Neural cell (in vitro differentiated cells): ENCODE measurements at regions not wholly inside any gene's neighbourhood (a gene's known extent, or its start where the extent isn't known, plus 50 kb on each side); places are given as distances from the start of the nearest gene placed in this dataset.
A peak's percentile ranks its signal among the peaks of the same experiment; 100 is the strongest.

Experiments used
- H2AFZ ChIP-seq: fragments of 200-600, 300-800 bp; sonication (generic), shearing (Covaris generic); 2 replicates; pipeline ENCODE4 v1.6.0; 2014; ENCODE audit warnings: low read depth, mild to moderate bottlenecking, antibody characterized with exemption, low read length, moderate library complexity
- H3F3A ChIP-seq: fragments of 200-600 bp; shearing (Covaris generic); 2 replicates; pipeline ENCODE4 v1.6.1; 2016; ENCODE audit warnings: mild to moderate bottlenecking, moderate library complexity, mixed read lengths, antibody characterized with exemption, low read length; ENCODE audit not compliant: insufficient read depth, poor library complexity, severe bottlenecking
- H3K27ac ChIP-seq: fragments of 200-600, 300-800 bp; sonication (generic), shearing (Covaris generic); 2 replicates; pipeline ENCODE4 v1.5.1; 2014; ENCODE audit warnings: mild to moderate bottlenecking, low read length, moderate library complexity
- H3K27me3 ChIP-seq: fragments of 300-800, 200-600 bp; sonication (generic), shearing (Covaris generic); 2 replicates; pipeline ENCODE4 v1.6.0; 2014; ENCODE audit warnings: mild to moderate bottlenecking, low read depth, low read length, moderate library complexity; ENCODE audit not compliant: insufficient read depth
- H3K36me3 ChIP-seq: fragments of 300-800, 200-600 bp; sonication (generic), shearing (Covaris generic); 2 replicates; pipeline ENCODE4 v1.5.1; 2014; ENCODE audit warnings: mild to moderate bottlenecking, antibody characterized with exemption, low read length, moderate library complexity; ENCODE audit not compliant: insufficient read depth
- H3K4me2 ChIP-seq: fragments of 300-800, 200-600 bp; sonication (generic), shearing (Covaris generic); 2 replicates; pipeline ENCODE4 v1.6.0; 2014; ENCODE audit warnings: mild to moderate bottlenecking, low read length
- H3K4me3 ChIP-seq: fragments of 300-800, 200-600 bp; sonication (generic), shearing (Covaris generic); 2 replicates; pipeline ENCODE4 v1.5.1; 2014; ENCODE audit warnings: mild to moderate bottlenecking, low read length, moderate library complexity
- H3K79me2 ChIP-seq: fragments of 200-600 bp; shearing (Covaris generic); replicated peaks from 2 replicates; pipeline ENCODE4 v1.6.0; 2014; ENCODE audit warnings: mild to moderate bottlenecking, low read length, moderate library complexity; ENCODE audit not compliant: insufficient read depth
- H3K9ac ChIP-seq: fragments of 300-800, 200-600 bp; sonication (generic), shearing (Covaris generic); 2 replicates; pipeline ENCODE4 v1.6.1; 2016; ENCODE audit warnings: mild to moderate bottlenecking, low read length, mixed read lengths
- H3K9me2 ChIP-seq: fragments of 200-600 bp; shearing (Covaris generic); 2 replicates; pipeline ENCODE4 v1.6.1; 2016; ENCODE audit warnings: mild to moderate bottlenecking, low read length, mixed read lengths; ENCODE audit not compliant: insufficient read depth
- H3K9me3 ChIP-seq: fragments of 200-600, 300-800 bp; sonication (generic), shearing (Covaris generic); 2 replicates; pipeline ENCODE4 v1.6.1; 2016; ENCODE audit warnings: mild to moderate bottlenecking, mixed run types, low read length, moderate library complexity, mixed read lengths
- H4K20me1 ChIP-seq: fragments of 200-600 bp; shearing (Covaris generic); 2 replicates; pipeline ENCODE4 v1.6.1; 2016; ENCODE audit warnings: mild to moderate bottlenecking, mixed run types; ENCODE audit not compliant: insufficient read depth
- EP300 ChIP-seq: fragments of 450-650 bp; conservative IDR thresholded peaks from 2 replicates; pipeline ENCODE4 v1.6.1; 2014; ENCODE audit warnings: antibody characterized with exemption, mild to moderate bottlenecking, moderate library complexity; ENCODE audit not compliant: poor library complexity, severe bottlenecking
- EZH2 ChIP-seq: fragments of 200-600, 300-800 bp; shearing (Covaris generic), sonication (generic); IDR thresholded peaks from 2 replicates; pipeline ENCODE4 v1.6.1; 2014; ENCODE audit warnings: antibody characterized with exemption, low read length, borderline replicate concordance, mild to moderate bottlenecking; ENCODE audit not compliant: insufficient read depth, poor library complexity, severe bottlenecking
- MXI1 ChIP-seq: fragments of 450-650 bp; conservative IDR thresholded peaks from 2 replicates; pipeline ENCODE4 v1.6.1; 2014; ENCODE audit warnings: antibody characterized with exemption, mild to moderate bottlenecking; ENCODE audit not compliant: poor library complexity, severe bottlenecking
- POLR2AphosphoS5 ChIP-seq: IDR thresholded peaks from 2 replicates; pipeline ENCODE4 v1.6.1; 2012
- RAD21 ChIP-seq: fragments of 450-650 bp; conservative IDR thresholded peaks from 2 replicates; pipeline ENCODE4 v1.6.1; 2014; ENCODE audit warnings: antibody characterized with exemption, mild to moderate bottlenecking, moderate library complexity
- REST ChIP-seq: IDR thresholded peaks from 2 replicates; pipeline ENCODE4 v1.6.1; 2012; ENCODE audit warnings: borderline replicate concordance
- SMC3 ChIP-seq: fragments of 450-650 bp; conservative IDR thresholded peaks from 2 replicates; pipeline ENCODE4 v1.6.1; 2014; ENCODE audit warnings: antibody characterized with exemption, mild to moderate bottlenecking, moderate library complexity; ENCODE audit not compliant: poor library complexity
- TAF1 ChIP-seq: IDR thresholded peaks from 2 replicates; pipeline ENCODE4 v1.6.1; 2012; ENCODE audit warnings: low read depth
- TF ChIP-seq, protein P1 (sequence below): fragments of 450-650 bp; IDR thresholded peaks from 2 replicates; pipeline ENCODE4 v1.5.1; 2014; ENCODE audit warnings: antibody characterized with exemption, mild to moderate bottlenecking, moderate library complexity; ENCODE audit not compliant: poor library complexity, severe bottlenecking

- Histone ChIP-seq H3K27ac (no peak overlapping the region), H3F3A (no peaks in the 10 kb centered on the region), H4K20me1 (no peaks in the 10 kb centered on the region), H3K36me3 (no peaks in the 10 kb centered on the region), H2AFZ (no peak overlapping the region), H3K27me3 (no peaks in the 10 kb centered on the region), H3K9me2 (no peaks in the 10 kb centered on the region), H3K4me2 (no peak overlapping the region), H3K9me3 (no peaks in the 10 kb centered on the region), H3K9ac (no peak overlapping the region), H3K4me3 (no peak overlapping the region), H3K79me2 (no peaks in the 10 kb centered on the region)
- TF ChIP-seq SMC3 (no peak), MXI1 (no peak), RAD21 (no peak), TAF1 (no peak), POLR2AphosphoS5 (no peak), REST (no peak), EP300 (no peak), EZH2 (no peak)
- TF ChIP-seq, protein P1, sequence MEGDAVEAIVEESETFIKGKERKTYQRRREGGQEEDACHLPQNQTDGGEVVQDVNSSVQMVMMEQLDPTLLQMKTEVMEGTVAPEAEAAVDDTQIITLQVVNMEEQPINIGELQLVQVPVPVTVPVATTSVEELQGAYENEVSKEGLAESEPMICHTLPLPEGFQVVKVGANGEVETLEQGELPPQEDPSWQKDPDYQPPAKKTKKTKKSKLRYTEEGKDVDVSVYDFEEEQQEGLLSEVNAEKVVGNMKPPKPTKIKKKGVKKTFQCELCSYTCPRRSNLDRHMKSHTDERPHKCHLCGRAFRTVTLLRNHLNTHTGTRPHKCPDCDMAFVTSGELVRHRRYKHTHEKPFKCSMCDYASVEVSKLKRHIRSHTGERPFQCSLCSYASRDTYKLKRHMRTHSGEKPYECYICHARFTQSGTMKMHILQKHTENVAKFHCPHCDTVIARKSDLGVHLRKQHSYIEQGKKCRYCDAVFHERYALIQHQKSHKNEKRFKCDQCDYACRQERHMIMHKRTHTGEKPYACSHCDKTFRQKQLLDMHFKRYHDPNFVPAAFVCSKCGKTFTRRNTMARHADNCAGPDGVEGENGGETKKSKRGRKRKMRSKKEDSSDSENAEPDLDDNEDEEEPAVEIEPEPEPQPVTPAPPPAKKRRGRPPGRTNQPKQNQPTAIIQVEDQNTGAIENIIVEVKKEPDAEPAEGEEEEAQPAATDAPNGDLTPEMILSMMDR: no peak
Observed at GRCh38 chr11:29251738-29252137, 765.1 kb downstream of the KCNA4 start.

- H3K9me2 ChIP-seq: no peaks in the 10 kb centered on the region
- H3K27me3 ChIP-seq: no peaks in the 10 kb centered on the region
- no peaks in the 10 kb centered on the region for H3K9me3 ChIP-seq
- H2AFZ ChIP-seq: no peak overlapping the region
- no peak overlapping the region for H3K27ac ChIP-seq
- no peak overlapping the region for H3K9ac ChIP-seq
- no peaks in the 10 kb centered on the region for H3K79me2 ChIP-seq
- H3K4me3 ChIP-seq: no peak overlapping the region
- no peak overlapping the region for H3K4me2 ChIP-seq
- no peaks in the 10 kb centered on the region for H3F3A ChIP-seq
- TF ChIP-seq POLR2AphosphoS5 (peak; percentile 66), EP300 (peak; percentile 86), RAD21 (no peak), MXI1 (no peak)
- no peaks in the 10 kb centered on the region for H3K36me3 ChIP-seq
- H4K20me1 ChIP-seq: no peaks in the 10 kb centered on the region
Observed at GRCh38 chr11:29249713-29250112, 767.1 kb downstream of the KCNA4 start.

- Histone ChIP-seq H3K27me3 (no peaks in the 10 kb centered on the region), H4K20me1 (no peaks in the 10 kb centered on the region)
Observed at GRCh38 chr11:29244355-29244754, 772.5 kb downstream of the KCNA4 start.

More at GRCh38 chr11:29244355-29244754, 772.5 kb downstream of the KCNA4 start:
- H3K4me3 ChIP-seq: no peak overlapping the region
- no peak overlapping the region for H3K9ac ChIP-seq
- no peaks in the 10 kb centered on the region for H3F3A ChIP-seq
- H3K9me2 ChIP-seq: no peaks in the 10 kb centered on the region
- H3K27ac ChIP-seq: no peak overlapping the region
- no peak for TF ChIP-seq MXI1
- TF ChIP-seq, protein P1: no peak
- no peaks in the 10 kb centered on the region for H3K9me3 ChIP-seq
- H3K4me2 ChIP-seq: no peak overlapping the region
- H2AFZ ChIP-seq: no peak overlapping the region
- H3K36me3 ChIP-seq: no peaks in the 10 kb centered on the region
- no peaks in the 10 kb centered on the region for H3K79me2 ChIP-seq
